OCI-LY7 (cell line): ENCODE measurements at regions not wholly inside any gene's neighbourhood (a gene's known extent, or its start where the extent isn't known, plus 50 kb on each side); places are given as distances from the start of the nearest gene placed in this dataset.

Source experiments
- BruUV-seq: library from RNA; stranded (reverse); fragments of 400-500 nt; replicated peaks from 2 replicates; lab custom pipeline; 2021; lab: Mats Ljungman, UMichigan
- CTCF ChIA-PET: fragments of 300-600 bp; sonication (Branson Sonifier 250); formaldehyde crosslinking; loops from one replicate; lab custom pipeline; 2022; ENCODE audit warnings: antibody characterized with exemption; ENCODE audit not compliant: unreplicated experiment; lab: Charles Lee
- POLR2A ChIA-PET: fragments of 300-600 bp; sonication (Branson Sonifier 250); formaldehyde crosslinking; loops from one replicate; lab custom pipeline; 2022; ENCODE audit warnings: antibody characterized with exemption; lab: Charles Lee
- DNase-seq: peaks from one replicate; pipeline ENCODE4 v3.0.0-alpha.2; 2015; ENCODE audit warnings: low spot score
- H2AFZ ChIP-seq: fragments of 200-600 bp; sonication (generic), shearing (Covaris generic); 2 replicates; pipeline ENCODE4 v1.6.1; 2014; ENCODE audit warnings: mild to moderate bottlenecking, antibody characterized with exemption, low read length, moderate library complexity
- H3K27ac ChIP-seq: fragments of 200-600 bp; sonication (generic); 2 replicates; pipeline ENCODE4 v1.5.1; 2014; ENCODE audit warnings: mixed run types, low read depth, mild to moderate bottlenecking, moderate library complexity, low read length, inconsistent platforms; ENCODE audit not compliant: poor library complexity, severe bottlenecking
- H3K36me3 ChIP-seq: fragments of 200-600 bp; sonication (generic); 2 replicates; pipeline ENCODE4 v1.6.1; 2014; ENCODE audit warnings: mild to moderate bottlenecking, antibody characterized with exemption, low read length, moderate library complexity, mixed read lengths; ENCODE audit not compliant: insufficient read depth
- H3K4me1 ChIP-seq: fragments of 200-600 bp; sonication (generic); 2 replicates; pipeline ENCODE4 v1.5.1; 2014; ENCODE audit warnings: mild to moderate bottlenecking, low read length; ENCODE audit not compliant: insufficient read depth, poor library complexity, severe bottlenecking
- H3K4me2 ChIP-seq: fragments of 200-600 bp; sonication (generic); 2 replicates; pipeline ENCODE4 v1.6.1; 2014; ENCODE audit warnings: mild to moderate bottlenecking, low read length
- H3K4me3 ChIP-seq: fragments of 200-600 bp; sonication (generic); 2 replicates; pipeline ENCODE4 v1.5.1; 2014; ENCODE audit warnings: mild to moderate bottlenecking, low read depth, low read length; ENCODE audit not compliant: poor library complexity, severe bottlenecking
- H3K79me2 ChIP-seq: fragments of 200-600 bp; sonication (generic); 2 replicates; pipeline ENCODE4 v1.6.1; 2016; ENCODE audit warnings: low read depth, mild to moderate bottlenecking, low read length, moderate library complexity, mixed read lengths; ENCODE audit not compliant: insufficient read depth
- H3K9me2 ChIP-seq: fragments of 200-600 bp; sonication (generic); 2 replicates; pipeline ENCODE4 v1.6.1; 2016; ENCODE audit warnings: mild to moderate bottlenecking, low read length, mixed read lengths; ENCODE audit not compliant: insufficient read depth
- H3K9me3 ChIP-seq: fragments of 200-600 bp; sonication (generic); 2 replicates; pipeline ENCODE4 v1.6.1; 2014; ENCODE audit warnings: mild to moderate bottlenecking, mixed run types, low read length, mixed read lengths
- H4K20me1 ChIP-seq: fragments of 200-600 bp; sonication (generic); 2 replicates; pipeline ENCODE4 v1.6.1; 2014; ENCODE audit warnings: mild to moderate bottlenecking, antibody characterized with exemption, low read length, moderate library complexity, mixed read lengths; ENCODE audit not compliant: insufficient read depth
- EZH2phosphoT487 ChIP-seq: fragments of 200-600 bp; sonication (generic); IDR thresholded peaks from 2 replicates; pipeline ENCODE4 v1.6.1; 2018; ENCODE audit warnings: low read depth, borderline replicate concordance, mild to moderate bottlenecking, mixed run types, antibody characterized with exemption, low read length, moderate library complexity, mixed read lengths
- intact Hi-C: fragments of 100-400 bp; cut with micrococcal nuclease; formaldehyde crosslinking; loops from one replicate; pipeline ENCODE4 v1.10.0; 2022; ENCODE audit not compliant: unreplicated experiment
- TF ChIP-seq, protein P1 (sequence below): fragments of 200-600 bp; sonication (generic); conservative IDR thresholded peaks from 2 replicates; pipeline ENCODE4 v1.5.1; 2014; ENCODE audit warnings: mild to moderate bottlenecking, antibody characterized with exemption, low read length, moderate library complexity, mixed read lengths

- TF ChIP-seq EZH2phosphoT487: no peak
- TF ChIP-seq, protein P1, sequence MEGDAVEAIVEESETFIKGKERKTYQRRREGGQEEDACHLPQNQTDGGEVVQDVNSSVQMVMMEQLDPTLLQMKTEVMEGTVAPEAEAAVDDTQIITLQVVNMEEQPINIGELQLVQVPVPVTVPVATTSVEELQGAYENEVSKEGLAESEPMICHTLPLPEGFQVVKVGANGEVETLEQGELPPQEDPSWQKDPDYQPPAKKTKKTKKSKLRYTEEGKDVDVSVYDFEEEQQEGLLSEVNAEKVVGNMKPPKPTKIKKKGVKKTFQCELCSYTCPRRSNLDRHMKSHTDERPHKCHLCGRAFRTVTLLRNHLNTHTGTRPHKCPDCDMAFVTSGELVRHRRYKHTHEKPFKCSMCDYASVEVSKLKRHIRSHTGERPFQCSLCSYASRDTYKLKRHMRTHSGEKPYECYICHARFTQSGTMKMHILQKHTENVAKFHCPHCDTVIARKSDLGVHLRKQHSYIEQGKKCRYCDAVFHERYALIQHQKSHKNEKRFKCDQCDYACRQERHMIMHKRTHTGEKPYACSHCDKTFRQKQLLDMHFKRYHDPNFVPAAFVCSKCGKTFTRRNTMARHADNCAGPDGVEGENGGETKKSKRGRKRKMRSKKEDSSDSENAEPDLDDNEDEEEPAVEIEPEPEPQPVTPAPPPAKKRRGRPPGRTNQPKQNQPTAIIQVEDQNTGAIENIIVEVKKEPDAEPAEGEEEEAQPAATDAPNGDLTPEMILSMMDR: no peak
- ChIA-PET POLR2A (interaction anchor here (0.6 kb wide), 1 partner anchor 1042 kb away, joined by 4 read pairs; no protein-coding TSS in a partner anchor), CTCF (no interaction called here)
- no peaks in the 10 kb centered on the region for H3K4me1 ChIP-seq
- H4K20me1 ChIP-seq: no peaks in the 10 kb centered on the region
- H3K9me3 ChIP-seq: no peaks in the 10 kb centered on the region
- no peaks in the 10 kb centered on the region for H3K36me3 ChIP-seq
- intact Hi-C loops: no loop called here
- H3K4me3 ChIP-seq: no peak overlapping the region
- H3K79me2 ChIP-seq: no peaks in the 10 kb centered on the region
- no peak overlapping the region for H2AFZ ChIP-seq
- no TSS peak for BruUV-seq
- no peaks in the 10 kb centered on the region for H3K9me2 ChIP-seq
- no peak overlapping the region for H3K4me2 ChIP-seq
- DNase-seq: no peak
- no peak overlapping the region for H3K27ac ChIP-seq
These were observed 179.8 kb downstream of the FGF1 start for GRCh38 chr5:142506046-142506445.

GRCh38 chr5:142501890-142502289 lies 177.1 kb upstream of the SPRY4 start:
- H3K9me3 ChIP-seq: no peaks in the 10 kb centered on the region
- H4K20me1 ChIP-seq: no peaks in the 10 kb centered on the region
- no peak for DNase-seq
- H3K79me2 ChIP-seq: no peaks in the 10 kb centered on the region
- intact Hi-C loops: no loop called here
- TF ChIP-seq EZH2phosphoT487: no peak
- no peaks in the 10 kb centered on the region for H3K9me2 ChIP-seq
- no peak overlapping the region for H3K4me2 ChIP-seq
- H3K4me1 ChIP-seq: no peaks in the 10 kb centered on the region
- no TSS peak for BruUV-seq
- no peaks in the 10 kb centered on the region for H3K36me3 ChIP-seq
- ChIA-PET CTCF (no interaction called here), POLR2A (no interaction called here)
- H3K4me3 ChIP-seq: no peak overlapping the region
- H2AFZ ChIP-seq: no peak overlapping the region
- H3K27ac ChIP-seq: no peak overlapping the region

- H3K27ac ChIP-seq: no peak overlapping the region
- TF ChIP-seq EZH2phosphoT487: no peak
- TF ChIP-seq, protein P1: no peak
- H3K9me3 ChIP-seq: no peaks in the 10 kb centered on the region
- intact Hi-C loops: no loop called here
- no peaks in the 10 kb centered on the region for H3K9me2 ChIP-seq
- H3K4me1 ChIP-seq: no peaks in the 10 kb centered on the region
- H3K36me3 ChIP-seq: no peaks in the 10 kb centered on the region
- DNase-seq: no peak
- BruUV-seq: no TSS peak
- ChIA-PET CTCF (no interaction called here), POLR2A (no interaction called here)
- no peak overlapping the region for H3K4me2 ChIP-seq
- no peaks in the 10 kb centered on the region for H4K20me1 ChIP-seq
- H3K79me2 ChIP-seq: no peaks in the 10 kb centered on the region
- no peak overlapping the region for H3K4me3 ChIP-seq
- no peak overlapping the region for H2AFZ ChIP-seq
These were observed 175.5 kb upstream of the SPRY4 start for GRCh38 chr5:142500227-142500905.
